Posterior vena cava (tissue), 2 donors: ENCODE measurements at regions not wholly inside any gene's neighbourhood (a gene's known extent, or its start where the extent isn't known, plus 50 kb on each side); places are given as distances from the start of the nearest gene placed in this dataset.
"Not testable (repeated sequence)": the region's sequence is repeated elsewhere in the genome, so short reads cannot be mapped to it uniquely, and the experiment has no call there.

Experiments
- DNase-seq: peaks from one replicate; pipeline ENCODE4 v3.0.0-alpha.2; 2020; ENCODE audit warnings: low spot score
- intact Hi-C, 2 donors: fragments of 100-400 bp; cut with DNase I; formaldehyde crosslinking; loops; one replicate each; pipeline versions ENCODE4 v1.14.1 to v1.14.2; 2022 to 2023
- donor health status: DM: yes; HTN: yes; CAD: no.
- donor health status: DM: yes; HTN: yes; CAD: no.

DNA sequence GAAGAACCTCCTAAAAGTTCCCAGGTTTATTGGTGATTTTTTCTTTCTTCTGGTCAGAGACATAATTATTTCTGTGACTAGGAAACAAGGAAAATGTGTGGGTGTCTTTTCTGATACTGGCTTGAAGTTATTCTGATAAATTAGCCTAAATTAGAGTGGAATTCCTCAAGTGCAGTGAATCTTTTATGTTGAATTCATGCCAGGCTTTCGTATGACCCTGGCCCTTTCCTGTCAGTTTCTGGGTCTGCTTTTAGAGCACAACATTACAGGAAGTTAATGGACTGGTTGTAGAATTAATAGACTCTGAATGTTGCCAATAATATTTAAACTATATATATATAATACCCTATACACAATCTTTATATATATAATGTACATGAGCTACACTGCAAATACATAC lies 230.6 kb upstream of the KIAA1217 start:
- no peak for DNase-seq
- intact Hi-C loops: no loop called here

DNA sequence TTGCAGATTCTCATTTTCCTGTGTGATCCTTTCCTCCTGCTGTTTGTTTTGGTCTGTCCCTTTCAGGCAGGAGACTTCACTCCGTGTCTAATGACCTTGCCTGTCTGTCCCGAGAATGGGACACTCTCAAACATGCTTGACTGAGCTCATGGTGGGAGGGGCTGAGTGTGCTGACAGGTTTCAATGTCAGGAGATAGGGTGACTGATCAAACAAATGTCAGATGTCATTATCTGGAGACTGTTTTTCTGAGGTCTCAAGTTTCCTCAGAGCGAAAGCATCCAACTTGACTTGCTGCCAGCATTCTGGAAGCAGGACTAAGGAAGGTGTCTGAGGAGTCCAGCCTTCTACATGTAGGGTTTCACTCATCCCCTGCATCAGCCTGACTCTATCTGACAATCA lies 228.8 kb upstream of the KIAA1217 start:
- intact Hi-C loops: no loop called here
- DNase-seq: no peak

DNA sequence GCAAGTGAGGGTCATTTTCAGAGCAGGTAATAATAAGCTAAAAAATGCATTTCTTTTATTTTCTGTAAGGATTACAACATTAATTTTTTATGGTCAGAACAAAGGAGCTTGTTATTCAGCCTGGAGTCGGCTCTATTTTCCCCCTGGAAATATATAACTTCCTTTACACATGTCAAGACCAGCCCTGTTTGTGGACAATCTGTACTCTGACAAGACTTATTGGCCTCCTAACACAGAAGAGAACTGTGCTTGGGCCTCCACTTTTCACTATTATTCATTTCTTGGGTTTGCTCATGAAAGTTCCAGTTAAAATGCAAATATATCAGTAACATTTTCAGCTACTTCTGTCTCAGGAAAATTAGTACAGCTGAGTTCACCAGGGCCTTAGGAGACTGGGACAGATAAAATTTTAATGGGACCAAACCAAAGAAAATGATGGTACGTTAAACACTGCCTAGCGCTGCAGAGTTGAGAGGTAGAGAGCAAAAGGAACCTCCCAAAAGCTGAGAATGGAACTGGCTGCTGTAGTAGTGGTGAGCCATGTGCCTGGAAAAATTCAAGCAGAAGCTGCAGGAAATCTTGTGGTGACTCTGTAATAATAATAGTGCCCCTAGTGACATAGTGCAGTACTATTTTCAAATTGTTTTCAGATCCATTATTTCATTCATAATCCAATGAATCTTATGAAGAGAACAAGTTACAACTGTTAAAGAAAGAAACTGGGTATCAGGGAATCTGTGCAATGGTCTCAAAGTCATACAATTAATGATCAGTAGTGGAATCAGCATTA lies 227.2 kb upstream of the KIAA1217 start:
- intact Hi-C loops: no loop called here
- no peak for DNase-seq

DNA sequence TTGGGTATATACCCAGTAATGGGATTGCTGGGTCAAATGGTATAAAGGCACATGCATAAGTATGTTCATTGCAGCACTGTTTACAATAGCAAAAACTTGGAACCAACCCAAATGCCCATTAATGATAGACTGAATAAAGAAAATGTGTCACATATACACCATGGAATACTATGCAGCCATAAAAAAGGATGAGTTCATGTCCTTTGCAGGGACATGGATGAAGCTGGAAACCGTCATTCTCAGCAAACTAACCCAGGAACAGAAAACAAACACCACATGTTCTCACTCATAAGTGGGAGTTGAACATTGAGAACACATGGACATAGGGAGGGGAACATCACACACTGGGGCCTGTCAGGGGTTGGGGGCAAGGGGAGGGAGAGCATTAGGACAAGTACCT lies 224.5 kb upstream of the KIAA1217 start:
- DNase-seq, intact Hi-C loops: not testable (repeated sequence)

DNA sequence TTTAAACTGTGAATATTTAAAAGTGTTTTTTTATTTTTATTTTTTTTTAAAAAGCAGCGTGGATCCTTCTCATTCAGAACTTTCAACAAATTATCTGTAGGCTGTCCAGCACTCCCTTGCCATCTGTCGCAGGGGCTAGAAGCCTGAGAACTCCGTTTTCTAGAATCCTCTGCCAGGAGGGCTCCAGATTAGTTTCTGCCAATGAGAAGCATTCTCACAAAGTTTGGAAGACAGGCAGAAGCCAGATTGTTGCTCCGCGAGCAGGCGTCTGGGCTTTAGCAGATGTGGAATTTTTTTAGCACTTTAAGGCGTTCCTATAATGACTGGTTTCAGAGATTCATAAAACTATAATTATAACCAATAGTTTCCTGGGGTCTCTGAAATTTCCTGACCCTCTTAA lies 220.9 kb upstream of the KIAA1217 start:
- intact Hi-C loops: no loop called here

DNA sequence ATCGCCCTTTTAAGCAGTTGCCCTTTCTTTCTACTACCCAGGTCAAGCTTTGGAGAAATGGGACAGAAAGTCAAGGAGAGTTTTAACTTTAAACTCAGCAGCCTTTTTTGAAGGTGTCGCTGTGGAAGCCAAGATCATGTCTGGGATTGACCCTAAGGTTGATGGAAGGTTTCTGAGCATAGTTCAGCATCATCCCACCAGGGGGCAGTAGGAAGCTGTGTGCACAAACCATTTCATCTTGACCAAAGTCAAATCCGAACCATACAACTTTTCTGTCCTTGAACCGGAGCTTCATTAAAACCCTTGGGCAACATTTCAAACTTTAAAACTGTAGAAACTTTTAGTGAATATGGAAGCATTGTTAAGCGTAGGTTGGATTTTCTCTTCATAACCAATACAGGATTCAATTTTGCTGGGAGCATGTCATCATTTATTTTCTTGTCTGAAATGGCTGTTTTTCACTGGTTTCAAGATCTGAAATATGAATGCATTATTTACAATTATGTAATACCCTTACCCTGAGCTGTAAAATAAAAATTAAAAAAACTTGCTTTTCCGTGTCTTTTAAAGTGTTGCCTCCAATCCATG lies 214.4 kb upstream of the KIAA1217 start:
- DNase-seq: no peak
- intact Hi-C loops: loop anchor here (5.0 to 10.0 kb wide), 5 partner anchors 203 to 998 kb away; no protein-coding TSS in a partner anchor

More for the DNA sequence above, 220.9 kb upstream of the KIAA1217 start:
- DNase-seq: no peak

DNA sequence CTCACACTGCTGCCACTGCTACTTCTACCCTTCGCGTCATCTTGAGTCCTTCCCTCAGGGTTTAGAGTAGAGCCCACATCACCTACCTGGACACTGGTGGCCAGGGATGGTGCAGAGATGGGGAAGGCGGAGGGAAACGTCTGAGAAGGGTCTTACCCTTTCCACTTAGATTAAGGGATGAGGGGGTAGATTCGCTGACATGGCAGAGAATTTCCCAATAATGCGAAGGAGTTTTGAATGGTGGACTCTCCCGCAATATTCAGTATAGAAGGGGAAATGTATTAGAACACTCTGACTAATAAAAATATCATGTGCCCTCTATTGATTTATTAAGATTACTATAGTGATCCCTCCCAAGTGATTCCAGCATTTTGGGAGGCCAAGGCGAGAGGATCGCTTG lies 209.5 kb upstream of the KIAA1217 start:
- intact Hi-C loops: loop anchor here (5.0 to 10.0 kb wide), 5 partner anchors 198 to 993 kb away; no protein-coding TSS in a partner anchor
- DNase-seq: no peak

DNA sequence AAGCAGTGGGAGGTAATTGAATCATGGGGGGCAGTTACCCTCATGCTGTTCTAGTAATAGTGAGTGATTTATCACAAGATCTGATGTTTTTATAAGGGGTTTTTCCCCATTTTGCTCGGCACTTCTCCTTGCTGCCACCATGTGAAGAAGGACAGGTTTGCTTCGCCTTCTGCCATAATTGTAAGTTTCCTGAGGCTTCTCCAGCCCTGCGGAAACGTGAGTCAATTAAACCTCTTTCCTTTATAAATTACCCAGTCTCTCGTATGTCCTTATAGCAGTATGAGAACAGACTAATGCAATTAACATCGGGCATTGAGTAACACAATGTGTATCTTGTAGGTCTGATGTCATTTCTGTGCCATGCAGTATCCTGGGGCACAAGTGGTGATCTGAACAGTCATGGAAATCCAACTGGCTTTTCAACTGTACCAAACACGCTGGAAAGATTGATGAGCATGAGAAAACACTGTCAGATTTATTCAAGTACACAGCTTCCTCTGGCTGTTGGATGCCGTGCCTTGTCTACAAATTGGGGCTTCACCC lies 208.6 kb upstream of the KIAA1217 start:
- intact Hi-C loops: no loop called here
- DNase-seq: no peak

DNA sequence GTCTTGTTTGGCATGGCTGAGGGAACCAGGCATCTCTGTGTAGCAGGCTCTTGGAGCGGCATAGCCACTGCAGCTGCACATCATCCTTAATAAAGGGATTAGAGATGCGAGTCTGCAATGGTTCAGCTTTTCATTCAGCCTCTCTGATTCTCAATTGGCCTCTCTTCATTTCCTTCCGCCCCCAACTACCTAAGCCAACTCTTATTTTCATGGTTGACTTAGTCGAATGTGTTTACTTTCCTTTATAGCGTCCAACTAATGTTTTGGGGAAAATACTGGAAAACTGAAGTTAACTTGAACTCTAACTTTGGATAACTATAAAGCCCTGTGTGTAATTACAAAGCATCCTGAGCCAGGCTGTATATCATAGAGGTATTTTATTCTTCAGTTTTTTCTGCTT lies 202.2 kb upstream of the KIAA1217 start:
- no peak for DNase-seq
- intact Hi-C loops: no loop called here

DNA sequence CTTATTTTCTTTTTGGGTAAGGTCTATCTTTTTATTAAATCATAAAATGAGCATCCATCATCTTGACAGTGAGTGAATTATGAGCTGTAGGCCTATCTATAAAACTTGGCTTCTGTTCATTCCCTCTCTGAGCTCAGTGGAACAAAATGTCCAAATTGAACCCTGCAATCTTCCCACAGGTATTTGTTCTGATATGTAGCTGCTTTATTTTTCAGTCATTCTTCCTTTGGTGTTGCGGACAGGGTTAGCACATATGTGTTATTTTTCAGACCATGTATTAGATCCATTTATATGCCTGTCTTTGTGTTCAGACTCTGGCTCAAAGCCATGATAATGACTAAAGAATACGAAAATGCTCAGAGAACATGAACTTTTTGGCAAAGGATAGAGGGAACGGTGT lies 201.6 kb upstream of the KIAA1217 start:
- intact Hi-C loops: no loop called here
- DNase-seq: no peak

DNA sequence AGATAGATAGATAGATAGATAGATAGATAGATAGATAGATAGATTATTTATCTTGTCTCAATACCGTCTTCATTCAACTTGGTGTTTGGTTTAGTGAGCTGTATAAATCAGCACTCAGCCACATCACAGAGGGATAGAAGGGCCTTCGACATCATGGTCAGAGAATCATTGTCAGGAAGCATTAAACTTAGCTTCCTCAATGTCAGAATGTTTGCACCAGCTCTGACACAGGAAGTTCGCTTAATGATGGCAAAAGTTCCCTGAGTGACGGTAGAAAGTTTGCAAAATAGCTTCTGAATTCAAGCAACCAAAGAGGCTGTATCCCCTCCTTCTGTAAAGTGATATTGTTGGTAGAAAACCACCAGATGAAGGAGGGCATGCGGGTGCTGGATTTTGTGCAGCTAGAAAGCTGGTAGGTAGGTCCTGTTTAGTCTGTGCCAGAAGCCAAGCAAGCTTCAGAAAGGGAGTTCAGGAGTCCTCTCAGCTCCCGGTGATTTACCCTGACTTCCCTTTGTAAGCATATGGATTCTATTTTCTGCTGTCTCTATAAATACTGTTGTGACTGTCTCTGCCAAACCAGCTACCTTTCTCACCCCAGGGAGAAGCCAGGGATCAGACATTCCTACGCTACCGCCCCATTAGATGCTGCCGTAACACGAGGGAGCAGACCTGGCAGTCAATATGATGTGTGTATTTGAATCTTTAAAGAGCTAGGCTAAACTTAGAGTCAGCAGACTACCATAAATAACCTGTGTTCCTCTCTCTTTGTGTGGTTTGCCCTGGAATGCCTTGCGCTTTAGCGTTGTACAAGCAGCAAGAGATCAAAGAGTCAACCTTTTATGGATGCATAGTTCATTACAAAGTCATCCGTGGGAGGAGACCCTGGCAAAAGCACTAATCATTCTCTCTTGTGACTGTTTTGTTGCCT lies 200.5 kb upstream of the KIAA1217 start:
- intact Hi-C loops: no loop called here
- DNase-seq: no peak

DNA sequence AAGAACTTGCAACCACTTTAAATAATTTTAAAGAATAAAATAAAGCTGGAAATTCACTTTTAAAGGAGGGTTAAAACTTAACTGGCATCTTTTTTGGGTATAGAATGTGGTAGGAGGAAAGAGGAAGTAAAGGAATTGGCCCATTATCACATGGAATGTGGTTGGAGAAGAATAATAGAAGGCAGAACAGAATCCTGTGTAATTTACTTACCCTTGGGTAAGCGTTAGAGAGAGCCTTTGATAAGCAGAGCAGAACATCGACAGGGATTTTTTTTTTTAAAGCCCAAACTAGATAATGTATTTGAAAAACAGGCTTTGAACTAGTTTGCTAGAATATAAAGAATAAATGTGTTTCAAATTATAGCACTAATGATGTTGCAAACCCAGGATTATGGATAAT lies 199.8 kb upstream of the KIAA1217 start:
- intact Hi-C loops: no loop called here
- no peak for DNase-seq

DNA sequence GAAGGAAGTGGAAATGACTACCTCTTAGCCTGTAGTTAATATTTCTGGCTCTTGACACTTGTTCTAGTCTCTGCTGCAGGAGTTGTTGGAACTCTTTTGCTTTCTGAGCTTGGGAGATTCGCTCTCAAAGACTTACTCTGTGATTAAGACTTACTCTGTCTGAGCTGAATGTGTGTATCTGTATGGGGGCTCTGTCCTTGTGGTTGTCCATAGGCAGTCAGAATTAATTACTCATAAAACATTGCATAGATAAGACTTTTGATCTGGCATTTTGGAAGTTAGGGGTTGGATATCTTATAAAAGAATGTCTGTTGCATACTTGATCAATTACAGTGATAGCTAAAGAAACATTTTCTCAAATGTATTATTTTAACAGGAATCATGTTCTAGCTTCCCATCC lies 199.2 kb upstream of the KIAA1217 start:
- no peak for DNase-seq
- intact Hi-C loops: no loop called here

DNA sequence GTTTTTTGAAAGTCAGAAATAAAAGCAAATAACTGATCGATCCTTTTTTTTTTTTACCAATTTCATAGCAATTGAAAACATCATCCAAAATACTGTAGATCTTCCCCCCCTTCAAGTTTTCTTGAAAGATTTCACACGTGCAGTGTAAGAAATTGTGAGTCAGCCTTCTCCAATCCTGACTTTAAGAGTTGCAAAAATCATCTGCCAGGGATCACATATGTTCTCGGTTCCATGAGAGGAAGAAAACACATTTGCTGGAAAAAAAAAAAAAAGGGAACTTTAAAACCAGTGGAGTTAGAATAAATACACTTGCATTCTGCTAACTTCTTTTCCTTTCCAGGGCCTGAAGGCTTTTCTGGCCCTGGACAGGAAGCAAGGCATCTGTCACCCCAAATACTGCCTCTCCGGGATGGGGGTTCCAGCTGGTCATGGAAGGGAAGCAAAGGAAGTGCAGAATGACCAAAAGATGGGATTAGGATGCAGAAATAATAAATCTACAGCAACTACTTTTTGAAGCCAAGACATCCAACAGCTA lies 198.4 kb upstream of the KIAA1217 start:
- no peak for DNase-seq
- intact Hi-C loops: no loop called here

DNA sequence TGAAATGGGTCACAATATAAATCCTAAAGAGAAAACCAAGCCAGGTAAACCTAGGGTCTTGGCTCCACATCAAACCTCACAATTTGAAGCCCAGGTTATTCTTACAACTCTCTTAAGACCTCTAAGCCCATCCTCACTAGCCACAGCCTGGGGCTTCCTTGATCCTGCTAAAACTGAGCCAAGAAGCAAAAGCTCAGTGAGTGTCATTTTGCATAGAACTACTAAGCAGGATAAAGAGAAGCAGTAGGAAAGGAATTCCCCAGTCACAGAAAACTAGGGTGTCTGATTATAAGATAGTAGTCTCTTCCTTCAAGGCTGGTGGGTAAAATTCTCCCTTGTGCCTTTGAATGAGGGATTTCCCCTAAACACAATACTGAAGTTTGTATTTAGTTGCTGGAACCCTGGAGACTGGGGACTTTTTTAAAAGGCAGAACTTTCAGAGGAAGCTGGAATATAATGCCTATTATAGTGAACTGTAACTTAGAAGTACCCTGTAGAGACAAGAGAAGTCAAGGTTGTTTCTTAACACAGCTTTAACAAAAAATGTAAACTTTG lies 196.6 kb upstream of the KIAA1217 start:
- intact Hi-C loops: no loop called here
- no peak for DNase-seq

DNA sequence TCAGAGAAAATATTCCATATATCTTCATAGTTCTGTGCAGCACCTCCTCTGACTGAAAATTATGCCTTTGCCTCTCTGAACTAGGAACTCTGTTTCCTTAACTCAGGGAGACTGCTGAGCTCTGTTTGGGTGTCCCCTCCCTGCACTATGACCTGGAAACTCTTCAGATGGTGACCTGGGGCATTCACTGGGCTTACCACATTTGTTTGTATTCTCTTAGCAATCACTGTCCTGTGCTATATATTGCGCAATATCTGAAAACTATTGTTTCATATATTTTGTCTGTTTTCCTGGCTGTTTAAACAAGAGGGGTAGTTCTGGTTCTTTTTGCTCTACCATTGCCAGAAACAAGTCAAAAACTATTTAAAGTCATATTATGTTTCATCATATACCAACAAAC lies 181.8 kb upstream of the KIAA1217 start:
- intact Hi-C loops: no loop called here
- DNase-seq: no peak

DNA sequence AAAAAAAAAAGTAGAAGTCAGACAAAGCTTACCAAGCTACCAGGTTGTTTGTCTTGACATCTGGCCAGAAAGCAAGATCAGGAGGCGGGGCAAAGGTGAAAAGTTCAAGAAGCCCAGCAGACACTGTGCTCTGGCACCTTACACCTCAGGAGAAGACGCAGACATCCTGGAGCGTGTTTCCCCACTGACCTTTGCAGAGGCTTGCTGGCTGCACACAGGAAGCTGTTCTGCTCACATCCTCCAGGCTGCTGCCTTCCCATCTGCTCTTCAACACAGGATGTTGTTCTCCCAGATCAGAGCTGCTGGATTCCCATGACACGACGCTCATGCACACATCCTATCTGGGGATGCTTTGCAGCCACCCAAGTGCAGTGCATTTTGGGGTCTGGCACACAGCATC lies 174.4 kb upstream of the KIAA1217 start:
- no peak for DNase-seq
- intact Hi-C loops: no loop called here

DNA sequence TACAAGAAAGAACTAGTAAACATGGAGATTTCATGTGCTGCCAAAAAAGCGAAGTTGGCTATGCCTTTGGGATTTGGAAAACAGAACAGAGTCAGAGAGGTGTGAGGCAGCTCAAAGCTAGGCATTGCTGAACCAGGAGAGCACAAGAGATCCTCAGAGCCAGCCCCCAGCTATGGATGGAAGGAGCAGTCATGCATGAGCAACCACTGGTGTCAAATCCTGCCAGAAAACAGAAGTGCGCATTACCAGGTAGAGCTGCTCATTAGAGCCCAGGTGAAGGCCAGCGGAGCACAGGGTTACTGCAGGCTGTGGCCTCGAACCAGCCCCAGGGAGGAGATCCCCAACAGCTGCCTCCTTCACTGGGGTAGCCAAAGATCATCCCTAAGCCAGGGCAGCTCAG lies 173.2 kb upstream of the KIAA1217 start:
- intact Hi-C loops: no loop called here
- no peak for DNase-seq

DNA sequence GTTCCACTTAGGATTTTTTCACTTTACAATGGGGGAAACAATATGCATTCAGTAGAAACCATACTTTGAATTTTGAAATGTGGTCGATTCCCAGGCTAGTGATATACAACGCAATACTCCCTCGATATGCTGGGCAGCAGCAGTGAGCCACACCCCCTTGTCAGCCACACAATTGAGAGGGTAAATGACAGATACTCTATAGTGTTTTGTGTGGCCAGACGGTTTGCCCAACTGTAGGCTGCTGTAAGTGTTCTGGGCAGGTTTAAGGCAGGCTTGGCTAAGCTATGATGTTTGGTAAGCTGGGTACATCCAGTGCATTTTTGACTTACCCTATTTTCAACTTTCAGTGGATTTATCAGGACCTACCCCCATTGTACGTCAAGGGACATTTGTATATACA lies 169.6 kb upstream of the KIAA1217 start:
- DNase-seq: no peak
- intact Hi-C loops: no loop called here
